ENCODE measurements at regions not wholly inside any gene's neighbourhood (a gene's known extent, or its start where the extent isn't known, plus 50 kb on each side); places are given as distances from the start of the nearest gene placed in this dataset.

GRCh38 chr5:174236070-174236469 is 190.6 kb downstream of the NSG2 start:
- H2AFZ ChIP-seq (ENCODE audit: low read depth, low read length), result no peak overlapping the region
- no peak overlapping the region for H3K4me2 ChIP-seq (ENCODE audit: insufficient read depth, low read length)

More at GRCh38 chr5:174236070-174236469, 190.6 kb downstream of the NSG2 start:
- FAIRE-seq (no peak), DNase-seq (ENCODE audit: low read depth, low spot score) (no peak)
- H3K79me2 ChIP-seq (ENCODE audit: control insufficient read depth, insufficient read depth, low read length), result no peaks in the 10 kb centered on the region
- no peak overlapping the region for H3K4me3 ChIP-seq (replicated peaks in 1 of 3; ENCODE audit: insufficient read depth in 1 of 3, low read depth in 1 of 3, low read length in 3 of 3)
- POLR2A ChIA-PET, result no interaction called here
- TF ChIP-seq, protein P1, sequence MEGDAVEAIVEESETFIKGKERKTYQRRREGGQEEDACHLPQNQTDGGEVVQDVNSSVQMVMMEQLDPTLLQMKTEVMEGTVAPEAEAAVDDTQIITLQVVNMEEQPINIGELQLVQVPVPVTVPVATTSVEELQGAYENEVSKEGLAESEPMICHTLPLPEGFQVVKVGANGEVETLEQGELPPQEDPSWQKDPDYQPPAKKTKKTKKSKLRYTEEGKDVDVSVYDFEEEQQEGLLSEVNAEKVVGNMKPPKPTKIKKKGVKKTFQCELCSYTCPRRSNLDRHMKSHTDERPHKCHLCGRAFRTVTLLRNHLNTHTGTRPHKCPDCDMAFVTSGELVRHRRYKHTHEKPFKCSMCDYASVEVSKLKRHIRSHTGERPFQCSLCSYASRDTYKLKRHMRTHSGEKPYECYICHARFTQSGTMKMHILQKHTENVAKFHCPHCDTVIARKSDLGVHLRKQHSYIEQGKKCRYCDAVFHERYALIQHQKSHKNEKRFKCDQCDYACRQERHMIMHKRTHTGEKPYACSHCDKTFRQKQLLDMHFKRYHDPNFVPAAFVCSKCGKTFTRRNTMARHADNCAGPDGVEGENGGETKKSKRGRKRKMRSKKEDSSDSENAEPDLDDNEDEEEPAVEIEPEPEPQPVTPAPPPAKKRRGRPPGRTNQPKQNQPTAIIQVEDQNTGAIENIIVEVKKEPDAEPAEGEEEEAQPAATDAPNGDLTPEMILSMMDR (IDR thresholded peaks at IDR 0.05; ENCODE audit: extremely low read depth in 1 of 2, insufficient read depth in 1 of 2, low read depth in 1 of 2, low read length in 2 of 2), result no peak
- TF ChIP-seq MAX (IDR thresholded peaks at IDR 0.05; ENCODE audit: insufficient read depth, insufficient read length), result no peak
- TF ChIP-seq FOS (IDR thresholded peaks at IDR 0.05; ENCODE audit: borderline replicate concordance, insufficient read depth, low read length), result no peak
- TF ChIP-seq GATA2 (IDR thresholded peaks at IDR 0.05; ENCODE audit: insufficient read depth, insufficient read length, low read depth, low read length), result no peak
- no peak for TF ChIP-seq MYC (IDR thresholded peaks at IDR 0.05; ENCODE audit: low read depth, low read length)
- TF ChIP-seq POLR2AphosphoS5 (IDR thresholded peaks at IDR 0.05; ENCODE audit: insufficient read depth, low read depth, low read length), result no peak
- no peak for TF ChIP-seq POLR2A (IDR thresholded peaks at IDR 0.05; ENCODE audit: low read depth, low read length)
- TF ChIP-seq EZH2 (IDR thresholded peaks at IDR 0.05; ENCODE audit: borderline replicate concordance, low read depth, low read length, severe bottlenecking), result no peak
- no peak for TF ChIP-seq JUN (IDR thresholded peaks at IDR 0.05; ENCODE audit: borderline replicate concordance, insufficient read depth, insufficient read length, low read depth)
- dilution Hi-C loops (cut with MboI; ENCODE audit: extremely low pct_ligation_motif_present, low sequenced_read_pairs), result no loop called here
- no peak overlapping the region for H3K27ac ChIP-seq (ENCODE audit: insufficient read depth, low read depth, low read length)
- H3K9ac ChIP-seq (replicated peaks; ENCODE audit: extremely low read depth, insufficient read depth, low read length), result no peak overlapping the region
- no peaks in the 10 kb centered on the region for H4K20me1 ChIP-seq (replicated peaks; ENCODE audit: control insufficient read depth, extremely low read depth, insufficient read depth, low read length)
- CTCF ChIA-PET, result interaction anchor here (1.3 kb wide), 1 partner anchor 11 kb away, joined by 4 read pairs; no protein-coding TSS in a partner anchor
- no peaks in the 10 kb centered on the region for H3K36me3 ChIP-seq (ENCODE audit: control insufficient read depth in 2 of 2, extremely low read depth in 1 of 2, insufficient read depth in 2 of 2, low read length in 2 of 2)
- no TSS peak for BruUV-seq (replicated peaks)
- peaks cover 9% of the 10 kb centered on the region for H3K9me3 ChIP-seq (replicated peaks; ENCODE audit: control insufficient read depth, insufficient read depth, low read length)
- intact Hi-C loops (cut with micrococcal nuclease), result no loop called here
- H3K9me1 ChIP-seq (replicated peaks; ENCODE audit: control insufficient read depth, extremely low read depth, insufficient read depth, low read length), result no peaks in the 10 kb centered on the region
- no peaks in the 10 kb centered on the region for H3K4me1 ChIP-seq (ENCODE audit: control insufficient read depth, extremely low read depth, insufficient read depth, low read length)
- H3K27me3 ChIP-seq (ENCODE audit: control insufficient read depth in 2 of 2, insufficient read depth in 2 of 2, low read length in 2 of 2), result no peaks in the 10 kb centered on the region
